ENCODE measurements at regions not wholly inside any gene's neighbourhood (a gene's known extent, or its start where the extent isn't known, plus 50 kb on each side); places are given as distances from the start of the nearest gene placed in this dataset.

DNA sequence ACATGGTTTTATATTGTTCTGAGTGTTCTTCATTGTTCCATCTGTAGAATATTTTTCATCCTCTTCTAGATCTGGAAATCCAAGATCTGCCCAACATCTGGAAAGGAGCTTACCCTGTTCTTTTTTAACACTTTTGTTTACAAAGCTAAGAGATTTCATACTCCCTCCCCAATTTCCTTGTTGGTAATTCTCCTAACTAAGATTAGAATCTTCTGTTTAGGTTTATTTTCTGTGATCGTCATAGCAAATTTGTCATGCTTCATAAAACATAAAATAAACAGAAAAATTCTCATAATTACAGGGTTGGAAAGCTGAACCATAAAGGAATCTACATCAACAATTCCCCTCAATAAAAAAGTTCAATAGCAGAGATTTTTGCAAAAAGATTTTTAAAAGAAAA is 580.3 kb upstream of the CA10 start:
- TF ChIP-seq, protein P1, sequence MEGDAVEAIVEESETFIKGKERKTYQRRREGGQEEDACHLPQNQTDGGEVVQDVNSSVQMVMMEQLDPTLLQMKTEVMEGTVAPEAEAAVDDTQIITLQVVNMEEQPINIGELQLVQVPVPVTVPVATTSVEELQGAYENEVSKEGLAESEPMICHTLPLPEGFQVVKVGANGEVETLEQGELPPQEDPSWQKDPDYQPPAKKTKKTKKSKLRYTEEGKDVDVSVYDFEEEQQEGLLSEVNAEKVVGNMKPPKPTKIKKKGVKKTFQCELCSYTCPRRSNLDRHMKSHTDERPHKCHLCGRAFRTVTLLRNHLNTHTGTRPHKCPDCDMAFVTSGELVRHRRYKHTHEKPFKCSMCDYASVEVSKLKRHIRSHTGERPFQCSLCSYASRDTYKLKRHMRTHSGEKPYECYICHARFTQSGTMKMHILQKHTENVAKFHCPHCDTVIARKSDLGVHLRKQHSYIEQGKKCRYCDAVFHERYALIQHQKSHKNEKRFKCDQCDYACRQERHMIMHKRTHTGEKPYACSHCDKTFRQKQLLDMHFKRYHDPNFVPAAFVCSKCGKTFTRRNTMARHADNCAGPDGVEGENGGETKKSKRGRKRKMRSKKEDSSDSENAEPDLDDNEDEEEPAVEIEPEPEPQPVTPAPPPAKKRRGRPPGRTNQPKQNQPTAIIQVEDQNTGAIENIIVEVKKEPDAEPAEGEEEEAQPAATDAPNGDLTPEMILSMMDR (IDR thresholded peaks at IDR 0.05; ENCODE audit: low read length) = no peak
- TF ChIP-seq EZH2 (IDR thresholded peaks at IDR 0.05; ENCODE audit: borderline replicate concordance, low read length) = no peak

Data from OCI-LY1 (cell line).